ENCODE measurements at regions not wholly inside any gene's neighbourhood (a gene's known extent, or its start where the extent isn't known, plus 50 kb on each side); places are given as distances from the start of the nearest gene placed in this dataset.

GRCh38 chrX:30364229-30364628, 55.0 kb upstream of the NR0B1 start:
- TF ChIP-seq CTCF (IDR thresholded peaks at IDR 0.05; ENCODE audit: control extremely low read depth in 1 of 3, insufficient read depth in 1 of 3, low read depth in 1 of 3, low read length in 3 of 3) (no peak), SIN3A (conservative IDR thresholded peaks at IDR 0.05 in 1 of 2, IDR thresholded peaks at IDR 0.05 in 1 of 2; ENCODE audit: low read depth in 1 of 2, low read length in 2 of 2) (no peak), HDAC6 (IDR thresholded peaks at IDR 0.05; ENCODE audit: low read depth, low read length) (no peak), HDAC2 (IDR thresholded peaks at IDR 0.05; ENCODE audit: borderline replicate concordance in 1 of 2, low read depth in 2 of 2, low read length in 2 of 2) (no peak), POLR2A (IDR thresholded peaks at IDR 0.05; ENCODE audit: control extremely low read depth in 1 of 2, low read depth in 2 of 2, low read length in 2 of 2) (no peak), TEAD4 (IDR thresholded peaks at IDR 0.05; ENCODE audit: low read depth, low read length) (no peak), KDM1A (IDR thresholded peaks at IDR 0.05; ENCODE audit: borderline replicate concordance, low read length) (no peak), SIRT6 (IDR thresholded peaks at IDR 0.05; ENCODE audit: low read length) (no peak), CHD2 (IDR thresholded peaks at IDR 0.05; ENCODE audit: low read length) (no peak), CEBPB (IDR thresholded peaks at IDR 0.05; ENCODE audit: low read depth, low read length) (no peak), SP1 (IDR thresholded peaks at IDR 0.05; ENCODE audit: low read depth, low read length) (no peak)
- TF ChIP-seq, protein P1, sequence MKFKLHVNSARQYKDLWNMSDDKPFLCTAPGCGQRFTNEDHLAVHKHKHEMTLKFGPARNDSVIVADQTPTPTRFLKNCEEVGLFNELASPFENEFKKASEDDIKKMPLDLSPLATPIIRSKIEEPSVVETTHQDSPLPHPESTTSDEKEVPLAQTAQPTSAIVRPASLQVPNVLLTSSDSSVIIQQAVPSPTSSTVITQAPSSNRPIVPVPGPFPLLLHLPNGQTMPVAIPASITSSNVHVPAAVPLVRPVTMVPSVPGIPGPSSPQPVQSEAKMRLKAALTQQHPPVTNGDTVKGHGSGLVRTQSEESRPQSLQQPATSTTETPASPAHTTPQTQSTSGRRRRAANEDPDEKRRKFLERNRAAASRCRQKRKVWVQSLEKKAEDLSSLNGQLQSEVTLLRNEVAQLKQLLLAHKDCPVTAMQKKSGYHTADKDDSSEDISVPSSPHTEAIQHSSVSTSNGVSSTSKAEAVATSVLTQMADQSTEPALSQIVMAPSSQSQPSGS (IDR thresholded peaks at IDR 0.05; ENCODE audit: low read length) = no peak
